ENCODE measurements at regions not wholly inside any gene's neighbourhood (a gene's known extent, or its start where the extent isn't known, plus 50 kb on each side); places are given as distances from the start of the nearest gene placed in this dataset.
"Not testable (repeated sequence)": the region's sequence is repeated elsewhere in the genome, so short reads cannot be mapped to it uniquely, and the experiment has no call there.

DNA sequence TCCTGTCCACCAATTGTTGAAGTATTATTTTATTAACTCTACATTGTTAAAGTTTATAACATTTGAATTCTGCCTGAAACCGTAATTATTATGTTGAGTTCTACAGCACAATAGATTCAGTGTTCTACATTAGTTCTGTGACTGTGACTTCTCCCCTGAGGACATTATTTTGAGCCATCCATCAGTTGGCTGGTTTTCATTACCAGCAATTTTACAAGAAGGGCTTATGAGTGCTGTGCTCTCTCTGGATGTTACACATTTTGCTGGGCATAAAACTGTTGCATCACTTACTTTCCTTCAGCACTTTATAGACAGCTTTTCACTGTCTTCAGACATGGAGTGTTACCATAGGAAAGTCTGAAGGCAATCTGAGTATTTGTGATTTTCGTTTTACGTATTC is 118.2 kb upstream of the KITLG start:
- DNase-seq (no peak), ATAC-seq (no peak)
- Mint-ChIP-seq H3K27me3 (no peaks in the 10 kb centered on the region), H3K27ac (no peak overlapping the region), H3K9me3 (ENCODE audit: low read depth) (peaks cover 3% of the 10 kb centered on the region), H3K4me3 (no peak overlapping the region), H3K36me3 (no peaks in the 10 kb centered on the region), H3K4me1 (no peaks in the 10 kb centered on the region)
- CTCF ChIA-PET: no interaction called here

DNA sequence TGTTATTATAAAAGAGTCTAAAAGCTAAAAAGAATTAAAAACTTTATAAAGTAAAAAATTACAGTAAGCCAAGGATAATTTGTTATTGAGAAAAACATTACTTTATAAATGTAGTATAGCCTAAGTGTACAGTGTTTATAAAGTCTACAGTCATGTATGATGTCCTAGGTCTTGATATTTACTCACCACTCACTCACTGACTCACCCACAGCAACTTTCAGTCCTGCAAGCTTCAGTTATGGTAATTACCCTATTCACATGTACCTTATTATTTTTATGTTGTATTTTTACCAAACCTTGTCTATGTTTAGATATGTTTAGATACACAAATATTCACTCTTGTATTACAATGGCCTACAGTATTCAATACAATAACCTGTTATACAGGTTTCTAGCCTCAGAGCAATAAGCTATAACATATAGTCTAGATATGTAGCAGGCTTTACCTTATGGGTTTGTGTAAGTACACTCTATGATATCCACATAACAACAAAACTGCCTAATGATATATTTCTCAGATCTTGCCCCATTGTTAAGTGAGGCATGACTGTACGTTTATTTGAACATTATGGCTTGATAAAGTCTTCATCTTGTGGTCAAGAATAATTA is 113.7 kb upstream of the KITLG start:
- CTCF ChIA-PET: no interaction called here
- H3K27ac Mint-ChIP-seq: no peak overlapping the region
- no peak for DNase-seq
- H3K36me3 Mint-ChIP-seq: no peaks in the 10 kb centered on the region
- peaks cover 5% of the 10 kb centered on the region for H3K9me3 Mint-ChIP-seq (ENCODE audit: low read depth)
- H3K27me3 Mint-ChIP-seq: no peaks in the 10 kb centered on the region
- H3K4me3 Mint-ChIP-seq: no peak overlapping the region
- no peak for ATAC-seq
- H3K4me1 Mint-ChIP-seq: no peaks in the 10 kb centered on the region

DNA sequence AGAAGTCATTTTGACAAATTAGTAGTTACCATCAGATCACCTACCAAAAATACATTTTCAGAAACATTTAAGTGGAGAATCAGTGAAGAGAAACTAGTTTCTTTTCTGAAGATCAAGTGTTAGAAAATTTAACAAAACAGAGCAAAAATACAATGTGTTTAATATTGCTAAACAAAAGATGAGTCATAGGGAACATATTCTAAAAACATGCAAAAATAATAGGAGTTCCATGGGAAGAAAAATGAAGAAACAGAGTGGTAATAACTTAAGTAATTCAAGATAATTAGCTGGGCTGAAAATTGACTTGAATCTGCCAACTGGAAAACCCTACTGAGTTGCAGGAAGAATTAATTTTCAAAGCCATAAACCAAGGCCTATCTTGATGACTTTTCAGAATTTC is 111.5 kb upstream of the KITLG start:
- no peaks in the 10 kb centered on the region for H3K36me3 Mint-ChIP-seq
- no peak overlapping the region for H3K4me3 Mint-ChIP-seq
- ATAC-seq: no peak
- H3K27ac Mint-ChIP-seq: no peak overlapping the region
- H3K9me3 Mint-ChIP-seq (ENCODE audit: low read depth): peaks cover 5% of the 10 kb centered on the region
- CTCF ChIA-PET: no interaction called here
- no peak for DNase-seq
- H3K27me3 Mint-ChIP-seq: no peaks in the 10 kb centered on the region
- H3K4me1 Mint-ChIP-seq: no peaks in the 10 kb centered on the region

DNA sequence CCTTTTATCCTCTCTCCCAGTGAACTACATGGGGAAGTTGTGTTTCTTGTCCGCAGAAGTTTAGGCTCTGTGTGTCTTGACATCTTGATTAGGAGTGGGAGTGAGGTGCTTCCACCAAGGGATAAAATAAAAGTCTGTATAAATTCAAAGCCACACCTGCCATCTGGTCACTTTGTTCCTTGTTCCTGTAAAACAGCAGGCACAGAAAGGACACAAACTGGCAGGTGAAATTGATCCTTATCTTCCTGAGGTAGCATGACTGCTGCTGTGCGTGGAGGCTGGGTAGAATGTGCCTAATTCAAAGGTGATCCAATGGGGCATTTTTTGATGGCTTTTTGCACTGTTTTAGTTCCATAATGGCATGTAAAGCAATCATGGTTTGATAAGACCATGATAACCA is 104.3 kb upstream of the KITLG start:
- Mint-ChIP-seq H3K4me1 (no peaks in the 10 kb centered on the region), H3K9me3 (ENCODE audit: low read depth) (no peaks in the 10 kb centered on the region), H3K36me3 (no peaks in the 10 kb centered on the region), H3K27ac (no peak overlapping the region), H3K27me3 (no peaks in the 10 kb centered on the region), H3K4me3 (no peak overlapping the region)
- ATAC-seq (no peak), DNase-seq (no peak)
- CTCF ChIA-PET: no interaction called here

DNA sequence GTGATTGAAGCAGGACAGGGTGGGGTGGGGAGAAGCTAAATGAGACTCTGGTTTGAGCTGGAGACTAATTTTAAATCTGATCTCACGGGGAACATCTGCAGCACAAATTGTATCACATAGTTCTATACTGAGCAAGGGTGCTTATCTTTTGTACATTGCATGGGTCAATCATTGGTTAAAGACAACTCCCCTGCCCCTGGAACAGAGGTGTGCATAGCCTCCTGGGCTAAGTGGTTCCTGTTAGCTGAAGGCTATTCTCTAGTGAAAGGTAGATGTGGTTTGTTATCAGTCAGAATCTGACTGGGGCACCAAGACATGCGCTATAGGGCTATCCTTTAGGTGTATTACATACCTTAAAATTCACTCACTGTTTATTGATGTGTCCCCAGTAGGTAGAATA is 103.9 kb upstream of the KITLG start:
- Mint-ChIP-seq H3K9me3 (ENCODE audit: low read depth) (no peaks in the 10 kb centered on the region), H3K4me1 (no peaks in the 10 kb centered on the region), H3K27ac (no peak overlapping the region), H3K36me3 (no peaks in the 10 kb centered on the region), H3K27me3 (no peaks in the 10 kb centered on the region), H3K4me3 (no peak overlapping the region)
- ATAC-seq: no peak
- CTCF ChIA-PET: no interaction called here
- no peak for DNase-seq

DNA sequence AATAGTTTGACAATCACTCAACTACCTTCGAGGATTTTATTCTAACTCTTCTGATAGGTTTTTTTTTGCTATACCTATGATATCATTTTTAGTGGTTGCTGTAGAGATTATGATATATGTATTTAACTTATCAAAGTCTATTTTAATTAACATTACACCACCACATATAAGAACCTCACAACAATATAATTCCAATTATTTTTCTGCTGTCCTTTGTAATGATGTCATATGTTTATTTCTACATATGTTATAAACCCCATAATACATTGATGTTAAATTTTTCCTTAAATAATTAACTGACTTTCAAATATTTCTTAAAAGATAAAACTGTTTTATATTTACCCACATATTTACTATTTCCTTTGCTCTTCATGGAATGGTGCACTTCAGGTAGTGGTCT is 103.4 kb upstream of the KITLG start:
- Mint-ChIP-seq H3K27ac (no peak overlapping the region), H3K9me3 (ENCODE audit: low read depth) (no peaks in the 10 kb centered on the region), H3K27me3 (no peaks in the 10 kb centered on the region), H3K4me3 (no peak overlapping the region), H3K4me1 (no peaks in the 10 kb centered on the region), H3K36me3 (no peaks in the 10 kb centered on the region)
- CTCF ChIA-PET: no interaction called here
- ATAC-seq (no peak), DNase-seq (no peak)

DNA sequence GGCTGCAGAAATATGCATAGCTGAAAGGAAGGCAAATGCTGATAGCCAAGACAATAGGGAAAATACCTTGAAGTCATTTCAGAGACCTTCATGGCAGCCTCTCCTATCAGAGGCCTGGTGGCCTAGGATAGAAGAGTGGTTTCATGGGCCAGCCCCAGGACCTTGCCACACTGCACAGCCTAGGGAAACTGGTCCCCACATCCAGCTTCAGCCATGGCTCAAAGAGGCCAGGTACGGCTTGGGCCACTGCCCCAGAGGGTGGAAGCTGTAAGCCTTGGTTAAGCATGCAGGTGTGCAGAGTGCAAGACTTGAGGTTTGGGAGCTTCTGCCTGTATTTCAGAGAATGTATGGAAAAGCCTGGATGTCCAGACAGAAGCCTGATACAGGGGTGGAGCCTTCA is 101.0 kb upstream of the KITLG start:
- no peaks in the 10 kb centered on the region for H3K27me3 Mint-ChIP-seq
- no peak overlapping the region for H3K27ac Mint-ChIP-seq
- CTCF ChIA-PET: no interaction called here
- ATAC-seq (no peak), DNase-seq (no peak)
- no peaks in the 10 kb centered on the region for H3K9me3 Mint-ChIP-seq (ENCODE audit: low read depth)
- no peaks in the 10 kb centered on the region for H3K36me3 Mint-ChIP-seq
- H3K4me1 Mint-ChIP-seq: no peaks in the 10 kb centered on the region
- no peak overlapping the region for H3K4me3 Mint-ChIP-seq

DNA sequence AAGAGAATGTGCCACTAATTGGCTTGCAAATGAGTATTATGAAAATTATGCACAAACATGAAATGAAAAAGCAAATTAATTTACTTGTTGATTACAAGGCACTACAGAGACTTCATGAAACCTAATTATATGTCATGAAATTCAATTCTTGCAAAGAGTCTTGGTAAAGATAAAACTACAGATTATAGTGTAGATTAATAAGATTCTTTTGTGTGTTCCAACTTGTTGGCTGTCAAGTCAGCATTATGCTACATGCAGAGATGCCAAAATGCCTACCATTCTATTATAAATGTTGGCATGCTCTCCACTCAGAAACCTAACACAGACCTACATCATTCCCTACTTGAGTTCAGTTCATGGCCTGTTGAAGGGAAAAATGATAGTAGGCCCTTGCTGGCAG is 97.2 kb upstream of the KITLG start:
- no peaks in the 10 kb centered on the region for H3K9me3 Mint-ChIP-seq (ENCODE audit: low read depth)
- CTCF ChIA-PET: no interaction called here
- H3K36me3 Mint-ChIP-seq: no peaks in the 10 kb centered on the region
- H3K27ac Mint-ChIP-seq: no peak overlapping the region
- no peak for DNase-seq
- no peak for ATAC-seq
- no peaks in the 10 kb centered on the region for H3K27me3 Mint-ChIP-seq
- H3K4me3 Mint-ChIP-seq: no peak overlapping the region
- no peaks in the 10 kb centered on the region for H3K4me1 Mint-ChIP-seq

DNA sequence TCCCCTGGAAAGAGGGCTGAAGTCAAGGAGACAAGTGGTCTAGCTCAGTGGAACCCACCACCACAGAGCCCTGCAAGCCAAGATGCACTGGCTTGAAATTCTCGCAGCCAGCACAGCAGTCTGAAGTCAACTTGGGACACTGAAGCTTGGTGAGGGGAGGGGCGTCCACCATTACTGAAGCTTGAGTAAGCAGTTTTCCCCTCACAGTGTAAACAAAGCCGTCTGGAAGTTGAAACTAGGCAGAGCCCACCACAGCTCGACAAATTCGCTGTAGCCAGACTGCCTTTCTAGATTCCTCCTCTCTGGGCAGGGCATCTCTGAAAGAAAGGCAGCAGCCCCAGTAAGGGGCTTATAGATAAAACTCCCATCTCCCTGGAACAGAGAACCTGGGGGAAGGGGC is 87.3 kb upstream of the KITLG start:
- H3K27ac Mint-ChIP-seq; CTCF ChIA-PET; H3K4me3 Mint-ChIP-seq; ATAC-seq; H3K36me3 Mint-ChIP-seq; H3K4me1 Mint-ChIP-seq; DNase-seq; H3K27me3 Mint-ChIP-seq; H3K9me3 Mint-ChIP-seq (ENCODE audit: low read depth): not testable (repeated sequence)

DNA sequence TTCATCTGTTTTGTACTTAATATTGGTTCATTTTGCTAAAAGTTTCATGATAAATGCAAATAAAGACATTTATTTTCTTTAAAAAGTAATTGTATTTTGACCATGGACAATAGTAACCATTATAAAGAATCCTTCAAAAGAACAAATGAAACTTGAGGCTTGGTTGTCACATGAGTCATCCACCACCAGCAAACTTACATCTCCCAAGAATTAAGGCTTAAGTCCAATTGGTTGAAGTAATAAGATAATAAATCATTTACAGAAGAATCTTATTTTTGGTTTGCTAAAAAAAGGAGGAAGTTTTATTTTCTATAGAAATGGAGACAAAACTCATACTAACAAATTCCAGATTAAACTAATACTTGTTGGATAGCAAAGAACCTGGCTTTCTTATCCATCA is 84.8 kb upstream of the KITLG start:
- CTCF ChIA-PET: no interaction called here
- DNase-seq: no peak
- no peak for ATAC-seq

DNA sequence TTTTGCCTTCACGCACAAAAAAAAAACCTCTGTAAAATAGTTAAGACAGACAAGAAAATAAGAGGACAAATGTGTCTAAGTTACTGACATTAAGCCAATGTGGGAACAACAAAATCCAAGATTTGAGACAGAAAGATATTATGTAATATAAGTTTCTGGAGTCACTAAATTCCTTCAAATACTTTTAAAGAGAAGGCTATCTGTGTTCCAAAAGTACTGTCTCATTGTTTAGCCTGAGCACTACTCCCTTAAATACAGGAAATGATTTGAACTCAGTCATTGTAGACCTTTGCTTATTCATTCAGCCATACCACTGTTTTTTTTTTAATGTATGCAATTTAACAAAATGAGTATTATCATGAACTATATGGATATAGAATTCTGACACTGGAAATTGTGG is 82.7 kb upstream of the KITLG start:
- DNase-seq (no peak), ATAC-seq (no peak)
- Mint-ChIP-seq H3K4me1 (no peaks in the 10 kb centered on the region), H3K4me3 (no peak overlapping the region), H3K27ac (no peak overlapping the region), H3K27me3 (no peaks in the 10 kb centered on the region), H3K9me3 (ENCODE audit: low read depth) (no peaks in the 10 kb centered on the region), H3K36me3 (no peaks in the 10 kb centered on the region)
- CTCF ChIA-PET: no interaction called here

More for the DNA sequence above, 84.8 kb upstream of the KITLG start:
- H3K4me1 Mint-ChIP-seq: no peaks in the 10 kb centered on the region
- H3K9me3 Mint-ChIP-seq (ENCODE audit: low read depth): no peaks in the 10 kb centered on the region
- H3K4me3 Mint-ChIP-seq: no peak overlapping the region
- H3K36me3 Mint-ChIP-seq: no peaks in the 10 kb centered on the region
- H3K27ac Mint-ChIP-seq: no peak overlapping the region
- no peaks in the 10 kb centered on the region for H3K27me3 Mint-ChIP-seq

DNA sequence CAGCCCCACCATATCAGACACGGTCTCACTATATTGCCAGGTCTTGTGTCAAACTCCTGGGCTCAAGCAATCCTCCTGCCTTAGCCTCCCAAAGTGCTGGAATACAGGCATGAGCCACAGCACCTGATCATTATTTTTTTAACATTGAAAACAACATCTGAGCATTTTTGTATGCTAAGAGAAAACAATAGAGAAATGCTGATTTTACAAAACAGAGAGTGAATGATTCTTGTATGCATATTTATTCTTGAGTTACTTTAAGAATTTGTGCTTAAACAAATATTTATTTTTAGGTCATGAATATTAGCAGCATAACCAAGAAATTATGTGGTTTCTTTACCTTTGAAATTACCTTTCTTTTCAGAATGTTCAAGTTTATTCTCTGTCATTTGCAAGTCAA is 81.8 kb upstream of the KITLG start:
- Mint-ChIP-seq H3K27ac (no peak overlapping the region), H3K27me3 (no peaks in the 10 kb centered on the region), H3K4me1 (no peaks in the 10 kb centered on the region), H3K4me3 (no peak overlapping the region), H3K9me3 (ENCODE audit: low read depth) (no peaks in the 10 kb centered on the region), H3K36me3 (no peaks in the 10 kb centered on the region)
- CTCF ChIA-PET: no interaction called here
- ATAC-seq: no peak
- no peak for DNase-seq

DNA sequence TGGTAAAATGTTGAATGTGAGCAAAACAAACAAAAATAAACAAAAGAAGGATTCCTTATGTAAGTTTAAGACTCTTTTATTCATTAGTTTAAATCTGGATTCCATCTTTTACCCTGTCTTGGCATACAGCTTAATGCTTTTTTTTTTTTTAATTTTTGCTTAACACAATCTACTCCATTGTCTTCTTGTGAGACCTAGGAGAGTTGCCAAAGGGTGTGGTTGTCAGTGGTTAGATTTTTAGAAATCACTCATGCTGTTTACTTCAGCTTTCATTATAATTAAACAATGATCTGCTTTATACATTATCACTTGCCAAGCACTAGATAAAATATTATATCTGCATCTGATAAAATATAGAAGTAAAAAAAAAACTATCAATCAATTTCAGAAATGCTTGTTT is 77.7 kb upstream of the KITLG start:
- Mint-ChIP-seq H3K27ac (no peak overlapping the region), H3K9me3 (ENCODE audit: low read depth) (no peaks in the 10 kb centered on the region), H3K4me1 (no peaks in the 10 kb centered on the region), H3K27me3 (no peaks in the 10 kb centered on the region), H3K36me3 (no peaks in the 10 kb centered on the region), H3K4me3 (no peak overlapping the region)
- CTCF ChIA-PET: no interaction called here
- DNase-seq (no peak), ATAC-seq (no peak)

DNA sequence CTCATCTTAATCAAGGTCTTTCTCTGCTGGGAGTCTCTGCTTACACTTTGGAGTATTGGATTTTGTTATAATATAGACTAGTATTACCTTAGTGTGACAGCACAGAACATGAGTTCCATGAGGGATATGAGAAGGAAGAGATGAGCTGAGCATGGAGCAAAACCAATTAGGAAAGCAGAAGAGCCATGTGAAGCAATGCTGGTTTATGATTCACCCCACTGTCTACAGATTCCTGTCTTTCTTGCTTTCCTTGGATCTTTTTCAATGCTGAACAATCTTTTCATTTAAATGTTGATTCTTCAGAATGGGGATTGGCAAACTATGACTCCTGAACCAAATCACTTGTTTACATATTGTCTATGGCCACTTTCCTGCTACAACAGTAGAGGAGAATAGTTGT is 70.4 kb upstream of the KITLG start:
- H3K4me1 Mint-ChIP-seq: no peaks in the 10 kb centered on the region
- no peaks in the 10 kb centered on the region for H3K9me3 Mint-ChIP-seq (ENCODE audit: low read depth)
- ATAC-seq (no peak), DNase-seq (no peak)
- CTCF ChIA-PET: no interaction called here
- no peaks in the 10 kb centered on the region for H3K27me3 Mint-ChIP-seq
- no peaks in the 10 kb centered on the region for H3K36me3 Mint-ChIP-seq
- no peak overlapping the region for H3K27ac Mint-ChIP-seq
- no peak overlapping the region for H3K4me3 Mint-ChIP-seq

DNA sequence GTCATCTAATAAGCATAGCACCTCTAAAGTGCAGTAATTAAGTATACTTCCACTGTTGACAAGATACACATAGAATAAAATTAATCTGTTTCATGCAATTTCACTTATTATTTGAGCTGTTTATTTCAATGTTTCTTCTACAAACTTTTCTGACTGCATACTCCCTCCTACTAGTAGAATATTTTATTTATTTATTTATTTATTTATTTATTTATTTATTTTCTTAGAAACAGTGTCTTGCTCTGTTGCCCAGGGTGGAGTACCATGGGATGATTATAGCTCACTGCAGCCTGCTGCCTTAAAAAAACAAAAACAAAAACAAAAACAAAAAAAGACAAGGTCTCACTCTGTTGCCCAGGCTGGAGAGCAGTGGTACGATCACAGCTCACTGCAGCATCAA is 68.4 kb upstream of the KITLG start:
- DNase-seq (no peak), ATAC-seq (no peak)
- no peaks in the 10 kb centered on the region for H3K27me3 Mint-ChIP-seq
- no peak overlapping the region for H3K4me3 Mint-ChIP-seq
- CTCF ChIA-PET: no interaction called here
- no peak overlapping the region for H3K27ac Mint-ChIP-seq
- no peaks in the 10 kb centered on the region for H3K9me3 Mint-ChIP-seq (ENCODE audit: low read depth)
- H3K36me3 Mint-ChIP-seq: no peaks in the 10 kb centered on the region
- H3K4me1 Mint-ChIP-seq: no peaks in the 10 kb centered on the region

All from activated CD8-positive, alpha-beta memory T cell treated with anti-CD3 and anti-CD28 coated beads, Interleukin-2, amount 10 ng/mL, durations not matched to agents 7 days and 5 days (primary cell).